GM18505 (cell line): ENCODE measurements at regions not wholly inside any gene's neighbourhood (a gene's known extent, or its start where the extent isn't known, plus 50 kb on each side); places are given as distances from the start of the nearest gene placed in this dataset.

Experiments used
- ATAC-seq: cut with Tn5 transposase; IDR thresholded peaks from one replicate; pipeline ENCODE4 v1.9.1; 2021; ENCODE audit not compliant: unreplicated experiment
- POLR2A ChIP-seq: IDR thresholded peaks from 4 replicates; pipeline ENCODE4 v1.6.1; 2011; ENCODE audit warnings: borderline replicate concordance; ENCODE audit not compliant: insufficient read depth, insufficient read length; ENCODE audit errors: extremely low read depth

- no peak for ATAC-seq
- no peak for TF ChIP-seq POLR2A
Observed at GRCh38 chr2:59684771-59685166, 868.7 kb downstream of the BCL11A start.

GRCh38 chr2:59684116-59684770 is 869.2 kb downstream of the BCL11A start:
- ATAC-seq, result no peak
- TF ChIP-seq POLR2A, result no peak

- no peak for ATAC-seq
- TF ChIP-seq POLR2A, result no peak
Observed at GRCh38 chr2:59680863-59681262, 872.6 kb downstream of the BCL11A start.

DNA sequence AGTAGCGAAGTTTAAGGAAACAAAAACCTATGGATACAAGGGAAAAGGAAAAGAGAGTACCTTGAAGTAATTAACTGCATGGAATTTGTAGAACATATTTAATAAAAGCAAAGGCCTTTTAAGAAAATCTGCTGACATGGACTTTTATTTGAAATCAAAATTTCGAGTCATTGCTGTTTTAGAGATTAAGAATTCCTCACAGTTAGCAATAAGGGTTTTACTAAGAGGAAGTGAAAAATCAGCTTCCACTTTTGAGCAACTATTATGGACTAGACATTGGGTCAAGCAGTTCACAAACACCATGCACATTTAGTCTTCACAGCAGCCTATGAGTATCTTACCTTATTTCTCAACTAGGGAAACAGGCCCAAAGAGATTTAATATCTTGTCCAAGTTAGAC is 876.3 kb downstream of the BCL11A start:
- TF ChIP-seq POLR2A, result no peak
- ATAC-seq, result no peak

- ATAC-seq, result no peak
- TF ChIP-seq POLR2A, result no peak
Observed at GRCh38 chr2:59674100-59674499, 879.4 kb downstream of the BCL11A start.

DNA sequence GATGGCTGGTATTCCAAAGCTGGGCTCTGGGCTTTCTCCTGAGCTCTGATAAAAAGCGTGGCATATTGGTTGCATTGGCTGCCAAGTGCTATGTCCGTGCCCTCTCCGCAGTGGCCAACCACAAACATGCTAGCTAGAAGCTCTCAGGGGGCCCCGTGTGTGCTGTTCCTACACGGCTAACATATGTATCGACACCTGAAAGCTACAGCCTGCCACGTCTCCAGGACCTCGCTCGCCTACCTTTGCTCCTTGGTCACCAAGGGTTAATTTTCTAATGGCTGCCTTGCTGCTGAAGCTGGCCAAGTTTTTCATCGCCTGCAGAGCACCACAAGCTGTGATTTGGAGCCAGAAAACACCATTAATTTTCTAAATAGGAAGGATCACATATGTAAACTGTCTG is 888.4 kb downstream of the BCL11A start:
- no peak for TF ChIP-seq POLR2A
- ATAC-seq, result no peak

- no peak for ATAC-seq
- no peak for TF ChIP-seq POLR2A
Observed at GRCh38 chr2:59662127-59662861, 891.2 kb downstream of the BCL11A start.

DNA sequence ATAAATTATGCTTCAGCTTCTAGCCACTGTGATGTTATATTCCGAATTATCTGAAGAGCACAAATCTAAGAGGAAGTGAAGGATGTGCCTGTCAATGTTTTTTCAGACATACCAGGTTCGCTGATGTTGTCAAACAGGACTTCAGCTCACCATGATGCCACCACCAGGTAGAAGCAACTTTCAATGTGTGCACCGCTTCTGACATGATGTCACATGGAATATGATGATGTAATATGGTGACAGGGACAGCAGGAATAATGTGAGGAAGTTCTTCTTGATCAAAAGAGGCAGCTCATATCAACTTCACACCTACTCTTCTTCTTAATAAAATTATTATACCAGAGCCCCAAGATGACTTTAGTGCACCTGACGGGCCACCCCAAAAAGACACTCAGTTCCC is 893.2 kb downstream of the BCL11A start:
- TF ChIP-seq POLR2A, result no peak
- ATAC-seq, result no peak

GRCh38 chr2:59658906-59659635 is 894.4 kb downstream of the BCL11A start:
- no peak for TF ChIP-seq POLR2A
- no peak for ATAC-seq

- no peak for ATAC-seq
- TF ChIP-seq POLR2A, result no peak
Observed at GRCh38 chr2:59655809-59656208, 897.6 kb downstream of the BCL11A start.

GRCh38 chr2:59654710-59655109 is 898.7 kb downstream of the BCL11A start:
- ATAC-seq, result no peak
- TF ChIP-seq POLR2A, result no peak

DNA sequence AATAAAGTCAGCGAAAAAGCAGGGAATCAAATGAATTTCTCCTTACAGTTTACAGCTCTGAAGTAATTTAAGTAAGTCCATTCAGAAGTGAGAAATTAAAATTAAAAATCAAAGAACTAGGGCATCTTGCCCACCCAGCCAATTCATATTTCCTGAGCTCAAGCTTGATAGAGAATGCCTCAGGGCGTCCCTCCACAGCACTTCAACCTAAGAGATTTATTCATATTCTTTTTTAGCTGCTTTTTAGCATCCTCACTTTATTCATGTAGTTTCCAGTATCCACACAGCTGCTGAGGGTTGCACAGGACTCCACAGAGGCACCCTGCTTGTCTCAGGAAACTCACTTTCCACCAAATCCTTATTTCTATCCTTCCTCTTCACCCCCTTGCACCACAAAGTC is 900.3 kb downstream of the BCL11A start:
- ATAC-seq, result no peak
- TF ChIP-seq POLR2A, result no peak

DNA sequence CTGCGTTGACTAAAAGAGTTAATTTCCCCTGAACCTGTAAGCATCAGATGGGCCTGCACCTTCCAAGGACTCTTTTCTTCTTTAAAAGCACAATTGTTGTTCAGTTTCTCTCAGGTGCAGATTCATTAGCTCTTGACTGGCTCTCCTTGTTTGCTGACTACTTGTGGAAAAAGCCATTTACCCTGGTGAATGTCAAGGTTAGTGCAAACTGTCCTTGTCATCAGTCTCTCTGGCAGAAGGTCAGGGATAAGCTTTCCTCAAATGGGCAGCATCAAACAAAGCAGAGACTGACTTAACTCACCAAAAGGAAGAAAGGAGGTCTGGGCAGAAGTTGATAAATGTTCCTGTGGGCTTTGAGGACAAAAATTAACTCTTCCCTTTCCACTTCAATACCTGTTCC is 922.7 kb downstream of the BCL11A start:
- no peak for ATAC-seq
- TF ChIP-seq POLR2A, result no peak

GRCh38 chr2:59627599-59627998 is 925.9 kb downstream of the BCL11A start:
- no peak for TF ChIP-seq POLR2A
- no peak for ATAC-seq

DNA sequence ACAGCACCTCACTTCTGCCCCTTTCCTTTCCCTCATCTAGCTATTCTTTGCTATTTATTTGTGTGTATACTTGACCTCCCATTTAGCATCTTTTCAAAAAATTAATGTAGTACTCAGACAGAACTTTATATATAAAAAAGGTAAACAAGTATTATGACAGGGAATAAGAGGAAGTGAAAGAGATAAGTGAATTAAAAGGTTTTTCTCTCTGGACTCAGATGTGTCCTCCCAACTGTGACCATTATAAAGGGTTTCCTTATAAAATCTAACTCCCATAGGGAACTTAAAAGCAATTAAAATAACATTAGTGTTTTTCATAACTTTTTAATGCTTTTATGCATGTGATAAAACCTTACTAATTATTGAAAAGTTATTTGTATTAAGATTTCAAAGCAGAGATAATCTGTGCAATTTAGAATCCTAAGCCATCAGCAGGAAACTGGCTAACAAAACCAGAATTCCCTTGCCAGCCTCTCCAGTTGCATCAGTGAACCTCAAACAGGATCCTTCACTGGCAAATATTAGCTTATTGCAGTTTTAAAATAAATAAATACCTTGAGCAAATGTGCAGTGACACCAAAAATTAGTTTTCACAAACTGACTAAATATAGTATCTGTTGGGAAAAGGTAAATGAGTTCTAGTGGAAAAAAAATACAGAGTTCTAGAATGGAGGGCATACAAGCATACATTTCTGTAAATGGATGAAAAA is 930.7 kb downstream of the BCL11A start:
- ATAC-seq, result no peak
- TF ChIP-seq POLR2A, result no peak
